GM21360 (cell line): ENCODE measurements at regions not wholly inside any gene's neighbourhood (a gene's known extent, or its start where the extent isn't known, plus 50 kb on each side); places are given as distances from the start of the nearest gene placed in this dataset.
"Not testable (repeated sequence)": the region's sequence is repeated elsewhere in the genome, so short reads cannot be mapped to it uniquely, and the experiment has no call there.

Experiments
- ATAC-seq: cut with Tn5 transposase; IDR thresholded peaks from one replicate; pipeline ENCODE4 v1.9.1; 2021; ENCODE audit warnings: mild to moderate bottlenecking, moderate library complexity; ENCODE audit not compliant: unreplicated experiment

DNA sequence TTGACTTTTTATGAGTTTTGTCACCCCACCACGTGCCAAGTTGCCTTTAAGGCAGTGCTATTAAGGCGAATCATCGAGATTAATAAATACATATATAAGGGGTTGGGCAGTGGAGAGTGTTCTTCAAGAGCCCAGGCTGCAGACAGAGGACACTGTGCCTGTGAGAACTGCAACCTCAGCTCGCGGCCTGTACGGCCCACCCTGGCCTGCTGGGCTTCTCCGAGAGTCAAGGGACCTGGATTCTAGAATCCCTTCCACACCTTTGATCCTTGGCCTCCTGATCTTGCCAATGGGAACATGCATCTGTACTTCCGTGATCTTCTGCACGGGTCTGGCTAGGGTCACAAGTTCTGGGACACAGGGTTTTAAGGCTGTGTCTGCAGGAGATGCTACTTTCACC is 54.5 kb downstream of the IRX5 start:
- ATAC-seq, result no peak

DNA sequence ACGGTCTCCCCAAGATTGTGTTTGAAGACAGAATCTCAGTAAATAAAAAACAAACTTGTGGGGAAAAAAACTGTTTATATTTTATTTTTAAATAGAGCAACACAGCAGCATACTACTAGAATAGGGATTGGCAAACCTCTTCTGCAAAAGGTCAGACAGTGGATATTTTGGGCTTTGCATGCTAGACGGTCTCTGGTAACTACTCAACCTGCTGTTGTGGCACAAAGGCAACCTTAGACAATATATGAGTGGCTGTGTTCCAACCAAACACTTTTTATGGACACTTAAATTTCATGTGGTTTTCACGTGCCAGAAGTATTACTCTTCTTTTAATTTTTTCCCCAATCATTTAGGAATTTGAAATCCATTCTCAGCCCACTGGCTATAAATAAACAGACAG is 55.0 kb downstream of the IRX5 start:
- no peak for ATAC-seq

DNA sequence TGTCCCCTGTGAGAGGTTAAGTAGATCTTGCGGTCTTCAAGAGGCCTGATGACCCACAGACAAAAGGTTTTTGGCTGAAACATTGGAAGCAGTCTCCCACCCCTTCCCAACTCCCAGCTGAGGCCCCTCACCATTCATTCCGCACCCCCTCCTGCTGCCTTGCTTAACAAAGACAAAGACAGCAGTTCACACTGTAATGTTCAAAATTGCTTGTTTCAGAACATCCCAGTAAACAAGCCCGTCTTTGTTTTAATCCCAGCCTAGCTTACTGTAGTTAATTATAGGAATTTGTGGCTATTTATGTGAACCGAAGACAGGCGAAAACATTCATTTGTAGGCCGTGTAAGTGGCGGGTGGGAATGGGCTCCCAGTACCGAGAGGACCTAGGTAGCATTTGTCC is 55.7 kb downstream of the IRX5 start:
- ATAC-seq, result no peak

DNA sequence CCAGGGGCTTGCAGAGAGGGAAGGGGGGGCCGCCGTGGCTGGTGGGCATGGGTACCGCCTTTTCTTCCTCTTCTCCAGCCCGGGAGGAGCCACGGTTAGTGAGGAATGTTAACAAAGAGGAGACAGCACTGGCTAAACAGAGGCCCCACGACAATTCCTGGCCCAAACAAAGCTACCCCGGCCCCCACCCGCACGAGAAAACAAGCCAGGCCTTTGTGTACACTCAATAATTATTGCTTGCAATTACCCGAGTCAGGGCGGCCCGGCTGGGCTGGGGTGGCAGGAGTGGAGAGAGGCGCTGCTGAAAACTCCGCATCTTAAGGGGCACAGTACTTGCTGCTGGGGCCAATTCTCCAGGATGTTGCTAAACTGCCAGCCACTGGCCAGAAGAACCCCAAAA is 56.4 kb downstream of the IRX5 start:
- ATAC-seq, result no peak

DNA sequence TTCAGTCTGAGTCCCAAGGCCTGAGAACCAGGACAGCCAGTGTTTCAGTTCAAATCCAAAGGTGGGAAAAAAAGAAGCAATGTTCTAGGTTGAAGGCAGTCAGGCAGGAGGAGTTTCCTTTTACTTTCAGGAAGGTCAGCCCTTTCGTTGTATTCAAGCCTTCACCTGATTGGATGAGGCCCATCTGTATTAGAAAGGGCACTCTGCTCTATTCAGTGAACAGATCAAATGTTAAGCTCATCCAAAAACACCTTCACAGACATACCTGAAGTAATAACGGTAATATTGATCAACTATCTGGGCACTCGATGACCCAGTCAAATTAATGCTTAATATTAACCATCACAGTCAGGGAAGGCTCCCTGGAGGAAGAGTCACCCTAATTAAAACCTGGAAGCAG is 60.9 kb downstream of the IRX5 start:
- ATAC-seq, result no peak

DNA sequence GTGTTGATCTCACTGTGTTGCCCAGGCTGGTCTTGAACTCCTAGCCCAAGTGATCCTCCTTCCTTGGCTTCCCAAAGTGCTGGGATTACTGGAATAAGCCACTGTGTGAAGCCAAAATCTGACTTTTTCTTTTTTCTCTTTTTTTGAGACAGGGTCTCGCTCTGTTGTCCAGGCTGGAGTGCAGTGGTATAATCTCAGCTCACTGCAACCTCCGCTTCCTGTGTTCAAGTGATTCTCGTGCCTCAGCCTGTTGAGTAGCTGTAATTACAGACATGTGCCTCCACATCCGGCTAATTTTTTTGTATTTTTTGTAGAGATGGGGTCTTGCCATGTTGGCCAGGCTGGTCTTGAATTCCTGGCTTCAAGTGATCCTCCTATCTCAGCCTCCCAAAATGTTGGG is 61.3 kb downstream of the IRX5 start:
- not testable (repeated sequence) for ATAC-seq

DNA sequence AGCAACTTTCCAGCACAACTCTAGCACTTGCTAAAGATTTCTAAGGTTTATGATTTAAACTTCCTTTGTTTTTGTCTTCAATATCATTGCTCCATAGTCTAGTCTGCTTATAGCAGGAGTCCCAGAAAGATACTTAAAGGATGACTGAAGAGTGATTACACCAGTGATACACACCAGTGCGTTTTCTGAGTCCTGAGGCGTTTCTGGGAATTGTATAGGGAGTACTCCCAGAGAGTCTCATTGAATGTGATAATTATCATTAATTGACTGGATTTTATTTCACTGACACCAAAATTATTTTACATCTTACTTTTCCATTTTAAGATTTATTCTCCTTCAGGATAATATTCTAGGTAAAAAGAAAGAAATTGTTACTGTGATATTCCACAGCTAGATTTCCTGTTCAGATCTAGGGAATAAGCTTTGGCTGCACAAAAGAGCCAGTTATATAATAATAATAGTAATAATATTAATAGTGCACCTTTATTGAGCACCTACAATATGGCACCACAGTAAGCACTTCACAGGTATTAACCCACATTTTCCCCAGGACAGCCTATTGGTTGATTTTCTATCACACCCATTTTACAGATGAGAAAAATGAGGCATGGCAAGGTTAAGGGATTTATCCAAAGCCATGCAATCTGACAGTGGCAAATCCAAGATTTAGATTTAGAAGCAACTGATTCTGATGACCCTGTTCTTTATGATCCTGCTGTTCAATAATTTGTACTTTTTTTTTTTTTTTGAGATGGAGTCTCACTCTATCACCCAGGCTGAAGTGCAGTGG is 62.6 kb downstream of the IRX5 start:
- no peak for ATAC-seq

DNA sequence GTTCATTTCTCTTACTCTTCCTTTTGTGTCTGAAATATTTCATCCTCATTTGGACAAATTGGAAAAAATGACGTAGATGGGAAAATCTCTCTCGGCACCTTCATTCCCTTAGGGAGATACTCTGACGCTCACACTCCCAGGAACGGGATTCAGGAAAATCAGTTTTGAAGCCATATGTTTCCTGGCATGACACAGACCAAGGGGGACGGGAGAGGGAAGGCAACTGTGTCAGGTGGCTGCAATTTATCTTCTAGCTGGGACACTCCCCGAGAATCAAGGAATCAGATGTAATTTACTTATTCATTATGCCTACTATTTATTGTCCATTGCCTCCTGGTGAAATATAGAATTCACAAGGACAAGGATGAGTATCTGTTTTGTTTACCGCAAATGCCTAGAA is 65.5 kb downstream of the IRX5 start:
- ATAC-seq, result no peak

DNA sequence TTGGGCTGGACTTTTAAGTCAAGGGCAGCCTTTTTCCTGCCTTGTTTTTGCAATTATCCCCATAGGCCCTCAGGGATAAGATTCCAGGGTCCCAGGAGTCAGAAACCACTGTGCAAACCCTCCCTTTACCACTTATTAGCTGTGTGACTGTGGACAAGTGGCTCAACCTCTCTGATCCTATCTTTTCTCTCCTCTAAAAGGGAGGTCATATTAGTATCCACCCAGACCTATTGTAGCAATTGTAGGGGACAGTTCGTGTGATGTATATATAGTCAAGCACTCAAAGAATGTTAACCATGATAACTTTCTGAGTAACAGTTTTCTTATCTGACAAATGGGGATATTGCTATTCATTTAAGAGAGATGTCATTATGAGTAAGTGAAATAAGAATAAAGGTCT is 68.2 kb downstream of the IRX5 start:
- no peak for ATAC-seq

DNA sequence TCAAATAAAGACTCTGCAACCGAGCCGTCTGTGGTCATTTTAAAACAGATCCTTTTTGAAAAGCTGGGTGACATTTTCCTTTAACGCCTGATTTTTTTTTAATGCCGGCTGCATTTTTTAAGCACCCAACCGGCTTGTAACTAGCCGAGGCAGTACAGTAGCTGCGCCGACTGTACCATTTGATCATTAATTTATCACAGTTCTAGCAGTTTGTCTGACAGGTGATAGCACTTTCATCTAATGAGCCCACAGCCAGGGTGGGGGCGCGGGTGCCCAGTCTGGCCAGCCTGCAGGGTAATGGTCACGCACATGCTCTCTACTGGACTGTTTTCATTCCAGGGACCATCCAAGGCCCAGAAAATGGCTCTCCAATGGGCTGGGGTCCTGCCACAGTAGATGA is 68.8 kb downstream of the IRX5 start:
- no peak for ATAC-seq

DNA sequence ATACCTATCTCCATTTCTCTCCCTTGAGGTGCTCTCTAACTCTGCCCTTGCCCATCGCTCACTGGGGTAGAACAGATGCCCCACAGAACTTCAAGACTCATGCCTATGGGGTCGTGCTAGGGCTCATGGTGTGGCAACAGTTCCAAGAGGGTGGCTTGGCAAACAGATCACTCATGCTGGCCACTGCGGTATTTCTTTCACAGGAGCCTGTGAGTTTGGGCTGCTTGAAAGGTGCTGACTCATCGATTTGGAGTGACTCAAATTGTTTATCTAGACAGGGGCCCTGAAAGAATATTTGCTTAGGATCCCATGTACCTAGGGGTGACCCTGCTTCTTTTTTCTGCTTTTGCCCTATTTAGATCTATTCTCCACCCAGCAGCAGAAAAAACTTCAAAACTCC is 69.9 kb downstream of the IRX5 start:
- no peak for ATAC-seq

DNA sequence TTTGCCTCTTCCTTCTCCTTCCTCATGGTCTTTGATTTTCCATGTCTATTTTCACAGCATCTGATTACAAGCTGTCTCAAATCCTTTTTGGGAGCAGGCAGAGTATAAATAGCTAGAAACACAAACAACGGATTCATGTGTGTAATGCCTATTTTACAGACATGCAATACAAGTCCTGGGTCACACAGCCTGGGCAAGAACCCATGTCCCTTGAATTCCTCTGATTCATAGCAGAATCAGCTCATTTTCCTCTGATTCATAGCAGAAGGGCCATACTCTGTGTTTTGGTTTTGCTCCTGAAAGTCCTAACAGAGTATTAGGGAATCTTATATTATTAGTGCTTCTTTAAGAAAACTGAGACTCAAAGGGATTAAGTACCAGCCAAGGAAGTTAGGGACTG is 71.3 kb downstream of the IRX5 start:
- no peak for ATAC-seq

DNA sequence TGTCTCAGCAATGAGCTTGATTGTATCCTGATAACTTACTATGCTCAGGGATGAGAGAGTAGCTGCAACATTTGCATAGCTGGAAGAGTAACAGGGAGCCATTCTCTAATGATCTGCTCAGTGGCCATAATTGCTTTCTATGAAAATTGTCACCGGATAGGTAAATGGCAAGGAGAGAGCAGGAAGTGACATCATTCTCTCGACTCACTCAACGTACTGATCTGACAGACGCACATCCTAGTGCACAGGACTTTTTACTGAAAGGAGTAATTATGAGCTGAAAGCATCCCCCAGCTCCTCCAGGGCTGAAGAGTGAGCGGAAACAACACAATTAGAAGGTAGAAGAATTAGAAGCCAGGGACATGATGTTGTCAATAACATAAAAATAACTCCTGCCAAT is 71.8 kb downstream of the IRX5 start:
- no peak for ATAC-seq

DNA sequence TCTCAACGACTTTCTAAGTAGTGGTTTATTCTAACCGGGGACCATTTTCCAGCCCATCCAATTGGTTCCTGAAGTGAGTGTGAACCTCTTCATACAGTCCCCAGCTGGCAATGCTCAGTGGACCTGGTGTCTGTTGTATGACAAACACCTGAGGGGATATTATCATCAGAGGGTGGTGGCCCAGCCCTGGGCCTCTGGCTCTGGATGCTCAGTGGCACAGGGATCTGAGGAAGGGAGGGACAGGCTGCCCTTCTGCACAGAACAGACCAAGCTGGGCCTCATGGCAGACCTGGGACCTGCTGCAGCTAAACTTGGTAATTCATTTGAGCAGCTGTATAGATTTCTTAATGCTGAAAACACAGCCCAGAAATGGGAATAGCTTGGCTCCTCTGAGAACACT is 72.6 kb downstream of the IRX5 start:
- ATAC-seq, result no peak

DNA sequence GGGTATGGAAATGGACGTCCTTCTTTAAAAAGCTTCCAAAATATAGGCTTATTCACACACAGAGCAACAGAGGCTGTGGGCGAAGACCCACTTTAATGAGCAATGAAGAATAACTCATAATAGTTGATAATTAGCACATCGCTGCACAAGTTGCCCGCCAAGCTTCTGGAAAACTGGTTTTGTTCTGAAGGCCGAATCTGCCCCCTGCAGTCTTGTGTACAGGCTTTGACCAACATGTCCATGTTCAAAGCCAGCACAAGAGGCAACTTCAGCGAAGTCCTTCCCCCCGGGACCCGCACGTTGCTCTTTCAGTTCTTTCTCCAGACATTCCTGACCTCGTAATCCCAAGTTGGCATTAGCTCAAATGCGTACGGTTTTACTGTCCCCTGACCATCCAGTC is 73.3 kb downstream of the IRX5 start:
- no peak for ATAC-seq

DNA sequence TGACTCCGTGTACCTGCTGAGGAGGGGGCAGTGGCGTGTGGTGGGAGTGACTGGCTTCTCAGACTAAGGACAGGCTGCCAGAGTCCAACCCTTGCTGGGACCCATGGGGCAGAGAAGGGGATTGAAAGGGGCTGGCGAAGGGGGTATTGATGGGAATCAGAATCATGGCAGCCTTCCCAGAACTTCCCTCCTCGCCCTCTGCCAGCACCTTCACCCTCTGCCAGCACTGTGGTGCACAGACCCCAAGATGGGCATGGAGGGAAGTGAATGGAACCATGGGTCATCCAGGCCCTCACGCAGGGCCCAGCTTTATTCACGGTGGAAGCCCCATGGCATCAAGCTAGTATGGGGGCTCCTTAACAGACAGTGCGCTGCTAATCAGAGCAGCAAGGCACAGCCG is 76.8 kb downstream of the IRX5 start:
- ATAC-seq, result no peak

DNA sequence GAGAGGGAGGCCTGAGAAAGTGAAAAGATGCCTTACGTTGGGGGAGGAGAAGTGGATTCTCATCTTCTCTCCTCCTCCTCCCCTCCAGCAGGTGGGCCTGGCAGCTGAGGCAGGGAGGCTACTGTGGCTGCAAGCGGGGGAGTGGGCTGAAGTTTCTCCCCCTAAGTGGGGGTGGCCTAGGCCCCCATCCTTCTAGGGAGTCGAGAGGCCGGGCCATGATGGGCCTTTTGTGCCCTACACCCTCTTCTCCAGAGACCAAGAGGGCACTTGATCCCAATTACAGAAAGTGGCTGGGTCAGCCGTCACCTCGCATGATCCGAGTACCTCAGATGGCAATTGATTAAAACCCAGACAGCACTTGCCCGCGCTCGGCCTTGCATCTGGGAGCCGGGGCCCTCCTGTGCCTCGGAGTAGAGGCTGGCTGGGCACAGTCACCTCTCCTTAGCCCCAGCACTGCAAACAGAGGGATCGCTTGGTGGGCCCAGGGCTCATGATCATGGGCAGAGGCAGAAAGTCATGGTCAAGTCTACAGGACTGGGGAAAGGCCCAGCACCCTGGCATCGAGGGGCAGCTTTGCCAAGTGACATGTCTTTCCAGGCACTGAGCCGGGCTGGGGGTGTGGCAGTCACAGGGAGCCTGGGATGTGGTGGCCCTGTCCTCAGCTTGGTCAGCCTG is 78.3 kb downstream of the IRX5 start:
- ATAC-seq, result no peak

DNA sequence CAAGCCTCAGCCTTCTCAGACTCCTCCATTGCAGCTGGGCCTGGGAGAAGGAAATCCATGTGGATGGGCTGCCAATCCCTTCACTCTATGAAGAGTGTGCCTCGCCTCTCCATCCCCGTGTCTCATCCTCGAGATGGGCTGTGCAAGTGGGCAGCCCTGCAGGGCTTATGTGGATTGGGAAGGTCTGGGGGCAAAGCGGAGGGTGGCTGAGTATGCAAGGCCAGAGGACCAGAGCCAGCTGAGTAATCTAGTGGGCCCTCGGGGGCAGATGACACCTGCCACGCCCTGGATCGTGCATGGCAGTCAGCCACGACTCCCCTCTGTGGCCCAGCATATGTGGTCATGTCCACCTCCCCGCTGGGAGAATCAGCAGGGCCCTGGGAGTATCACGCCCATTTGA is 78.9 kb downstream of the IRX5 start:
- no peak for ATAC-seq

DNA sequence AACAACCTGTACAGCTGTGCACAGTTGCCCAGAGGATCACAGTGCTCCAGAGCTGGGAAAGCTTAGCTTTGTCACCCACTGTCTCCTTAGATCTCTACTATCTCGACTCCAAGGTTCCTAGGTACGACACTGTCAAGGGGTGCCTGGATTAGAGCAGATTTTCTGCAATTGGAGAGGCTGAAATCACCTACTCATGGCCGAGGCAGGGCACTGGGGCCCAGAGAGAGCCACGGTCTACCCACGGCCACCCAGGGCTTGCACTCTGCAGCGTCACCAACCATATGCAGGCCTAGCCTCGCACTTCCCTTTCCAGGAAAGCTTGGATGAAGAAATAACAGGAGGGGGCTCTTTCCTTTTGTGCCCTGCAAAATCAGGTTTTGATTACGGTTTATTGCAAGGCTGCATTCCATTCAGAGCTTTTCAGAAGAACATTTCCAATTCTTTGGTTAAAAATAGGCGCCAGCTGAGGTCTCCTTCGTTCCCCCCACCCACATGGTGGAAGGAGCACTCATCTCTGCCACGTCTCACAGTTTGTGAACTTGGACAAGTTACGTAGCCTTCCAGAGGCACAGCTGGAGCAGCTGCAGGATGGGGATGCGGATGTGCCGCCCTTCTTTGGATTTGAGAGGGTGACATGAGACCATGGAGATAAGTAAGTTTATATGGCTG is 80.0 kb downstream of the IRX5 start:
- no peak for ATAC-seq

DNA sequence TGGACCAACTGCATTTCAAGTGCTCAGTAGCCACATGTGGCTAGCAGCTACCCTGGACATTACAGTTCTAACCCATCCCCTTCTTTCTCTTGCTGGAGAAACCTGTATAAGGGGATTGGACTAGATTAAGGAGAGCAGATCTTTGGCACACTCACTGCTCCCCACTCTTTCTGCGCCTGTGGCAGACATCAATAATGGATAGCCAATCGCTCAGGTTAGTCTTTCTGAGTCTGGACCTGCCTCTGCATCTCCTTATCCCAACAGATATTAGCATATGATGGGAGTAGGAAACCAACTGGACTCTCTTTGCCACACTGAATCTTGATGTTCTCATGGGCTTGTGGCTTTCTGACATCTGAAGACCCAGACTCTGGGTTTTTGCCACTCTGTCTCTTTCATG is 81.7 kb downstream of the IRX5 start:
- no peak for ATAC-seq

DNA sequence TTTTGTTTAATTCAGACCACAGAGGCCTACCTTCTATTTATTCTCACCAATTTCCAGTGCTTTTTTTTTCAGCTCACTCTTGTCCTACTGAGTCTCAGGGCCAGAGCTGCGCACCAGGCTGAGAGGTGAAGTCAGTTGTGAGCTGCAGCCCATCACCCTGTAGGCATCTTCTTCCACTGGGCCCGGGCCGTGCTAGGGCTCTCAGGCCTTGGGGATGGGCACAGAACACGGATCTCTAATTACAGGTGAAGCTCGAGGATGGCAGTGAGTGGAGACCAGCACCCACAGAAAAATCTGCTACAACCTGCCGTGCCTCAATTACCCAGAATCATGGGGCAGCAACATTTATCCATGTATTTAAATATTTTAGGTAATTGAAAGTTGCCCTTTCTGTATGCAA is 82.1 kb downstream of the IRX5 start:
- ATAC-seq, result no peak

DNA sequence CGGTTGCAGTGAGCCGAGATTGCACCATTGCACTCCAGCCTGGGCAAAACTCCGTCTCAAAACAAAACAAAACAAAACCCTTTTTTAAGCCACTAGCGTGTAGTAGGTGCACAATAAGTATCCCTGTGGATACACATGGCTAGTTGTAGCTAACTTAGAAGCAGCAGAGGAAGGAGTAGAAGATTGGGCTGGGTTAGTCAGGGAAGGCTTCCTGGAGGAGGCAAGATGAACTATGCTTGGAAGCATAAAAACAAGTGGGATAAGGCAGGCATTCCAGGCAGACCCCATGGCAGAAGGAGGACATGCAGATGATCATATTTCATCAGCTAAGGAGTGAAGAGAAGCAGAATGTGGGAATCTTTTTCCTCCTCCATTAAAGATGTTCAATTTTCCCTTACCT is 83.4 kb downstream of the IRX5 start:
- ATAC-seq, result no peak
